ENCODE measurements at regions not wholly inside any gene's neighbourhood (a gene's known extent, or its start where the extent isn't known, plus 50 kb on each side); places are given as distances from the start of the nearest gene placed in this dataset.

DNA sequence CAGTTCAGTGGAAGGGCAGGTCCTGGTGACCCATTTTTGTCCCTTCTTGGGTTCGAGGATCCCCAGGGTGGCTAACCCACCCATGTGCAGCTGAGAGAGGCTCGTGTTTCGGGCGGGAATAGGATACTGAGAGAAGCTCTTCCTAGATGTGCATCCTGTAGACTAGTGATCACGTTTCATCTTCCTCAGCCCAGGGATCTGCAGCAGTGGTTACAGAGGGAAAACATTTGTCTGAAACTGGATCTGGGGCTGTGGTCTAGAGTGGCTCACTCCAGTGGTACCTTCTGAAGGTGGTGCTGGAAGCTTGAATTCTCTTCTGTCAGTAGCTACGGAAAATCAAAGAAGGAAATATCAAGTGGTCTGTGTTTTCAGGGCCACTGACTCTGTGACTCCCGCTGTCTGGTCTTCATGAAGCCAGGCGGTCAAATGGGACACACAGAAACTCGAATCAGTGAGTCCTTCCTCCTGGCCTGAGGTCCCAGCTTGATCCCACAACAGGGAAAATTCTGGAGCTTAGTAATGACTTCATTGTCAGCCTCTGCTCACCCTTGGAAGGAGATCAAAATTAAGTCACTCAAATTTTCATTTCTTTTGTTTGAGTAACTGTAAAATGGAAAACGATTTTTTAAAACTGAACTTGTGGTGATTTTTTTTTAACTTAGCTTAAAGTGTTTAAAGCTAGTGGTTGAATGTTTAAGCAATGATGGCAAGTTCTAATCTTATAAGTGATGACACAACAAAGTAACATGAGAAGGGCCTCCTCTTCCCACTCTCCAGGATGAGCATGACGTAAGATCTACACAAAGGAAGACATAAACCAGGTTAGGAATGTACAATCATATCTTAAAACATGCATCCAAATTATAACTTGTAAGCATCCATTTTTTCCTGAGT, 469.3 kb upstream of the KLF6 start:
- no peak for TF ChIP-seq CTCF (IDR thresholded peaks at IDR 0.05)
- no peak for TF ChIP-seq POLR2A (IDR thresholded peaks at IDR 0.05)
- no peak for TF ChIP-seq EP300 (IDR thresholded peaks at IDR 0.05)
